ENCODE measurements at regions not wholly inside any gene's neighbourhood (a gene's known extent, or its start where the extent isn't known, plus 50 kb on each side); places are given as distances from the start of the nearest gene placed in this dataset.
"Not testable (repeated sequence)": the region's sequence is repeated elsewhere in the genome, so short reads cannot be mapped to it uniquely, and the experiment has no call there.

GRCh38 chr6:67775333-67775732 lies 859.7 kb upstream of the ADGRB3 start:
- H3K9ac ChIP-seq (ENCODE audit: low read length): no peak overlapping the region
- no peaks in the 10 kb centered on the region for H3K4me1 ChIP-seq (ENCODE audit: low read length)
- no peaks in the 10 kb centered on the region for H3K27me3 ChIP-seq (ENCODE audit: low read depth, low read length)
- no peak overlapping the region for H3K4me2 ChIP-seq (ENCODE audit: low read length)
- no peak overlapping the region for H3K27ac ChIP-seq (ENCODE audit: low read length)
- H4K20me1 ChIP-seq (ENCODE audit: insufficient read depth, low read length): no peaks in the 10 kb centered on the region
- H3K36me3 ChIP-seq (replicated peaks; ENCODE audit: low read depth, low read length): no peaks in the 10 kb centered on the region
- H3K9me3 ChIP-seq (ENCODE audit: insufficient read depth, low read length): no peaks in the 10 kb centered on the region
- H2AFZ ChIP-seq (ENCODE audit: low read depth, low read length): no peak overlapping the region
- no peak for TF ChIP-seq CTCF (IDR thresholded peaks at IDR 0.05; ENCODE audit: low read depth, low read length)
- no peak for TF ChIP-seq EZH2phosphoT487 (IDR thresholded peaks at IDR 0.05; ENCODE audit: low read depth)
- no peaks in the 10 kb centered on the region for H3K79me2 ChIP-seq (ENCODE audit: low read length)
- no peak overlapping the region for H3K4me3 ChIP-seq (ENCODE audit: low read length)

- Histone ChIP-seq H3K4me1 (ENCODE audit: low read length) (peaks cover 14% of the 10 kb centered on the region), H3K27ac (ENCODE audit: low read length) (no peak overlapping the region; the same call in 1 of the 2 replicates), H4K20me1 (ENCODE audit: insufficient read depth, low read length) (no peaks in the 10 kb centered on the region), H3K4me3 (ENCODE audit: low read length) (no peak overlapping the region), H3K27me3 (ENCODE audit: low read depth, low read length) (no peaks in the 10 kb centered on the region), H2AFZ (ENCODE audit: low read depth, low read length) (peak overlapping the region; percentile 70), H3K9me3 (ENCODE audit: insufficient read depth, low read length) (no peaks in the 10 kb centered on the region), H3K9ac (ENCODE audit: low read length) (no peak overlapping the region), H3K79me2 (ENCODE audit: low read length) (no peaks in the 10 kb centered on the region), H3K36me3 (replicated peaks; ENCODE audit: low read depth, low read length) (no peaks in the 10 kb centered on the region), H3K4me2 (ENCODE audit: low read length) (peak overlapping the region; percentile 16)
- TF ChIP-seq EZH2phosphoT487 (IDR thresholded peaks at IDR 0.05; ENCODE audit: low read depth) (no peak), CTCF (IDR thresholded peaks at IDR 0.05; ENCODE audit: low read depth, low read length) (no peak)
Measured at GRCh38 chr6:67768972-67769371, 866.1 kb upstream of the ADGRB3 start.

- H3K4me3 ChIP-seq (ENCODE audit: low read length); H3K79me2 ChIP-seq (ENCODE audit: low read length); H3K4me2 ChIP-seq (ENCODE audit: low read length); H3K36me3 ChIP-seq (replicated peaks; ENCODE audit: low read depth, low read length); H3K9me3 ChIP-seq (ENCODE audit: insufficient read depth, low read length); H3K27ac ChIP-seq (ENCODE audit: low read length); H4K20me1 ChIP-seq (ENCODE audit: insufficient read depth, low read length); H2AFZ ChIP-seq (ENCODE audit: low read depth, low read length); H3K9ac ChIP-seq (ENCODE audit: low read length); H3K27me3 ChIP-seq (ENCODE audit: low read depth, low read length): not testable (repeated sequence)
- H3K4me1 ChIP-seq (ENCODE audit: low read length): peaks cover 14% of the 10 kb centered on the region
Measured at GRCh38 chr6:67767046-67767822, 867.8 kb upstream of the ADGRB3 start.

- peaks cover 14% of the 10 kb centered on the region for H3K4me1 ChIP-seq (ENCODE audit: low read length)
- 0 out of 2 replicates have a peak, but pooled peaks cover 5% of the 10 kb centered on the region for H3K9me3 ChIP-seq (ENCODE audit: insufficient read depth, low read length)
- H3K79me2 ChIP-seq (ENCODE audit: low read length): no peaks in the 10 kb centered on the region
- H3K27me3 ChIP-seq (ENCODE audit: low read depth, low read length): no peaks in the 10 kb centered on the region
- no peak for TF ChIP-seq EZH2phosphoT487 (IDR thresholded peaks at IDR 0.05; ENCODE audit: low read depth)
- TF ChIP-seq CTCF (IDR thresholded peaks at IDR 0.05; ENCODE audit: low read depth, low read length): no peak
- no peak overlapping the region for H3K9ac ChIP-seq (ENCODE audit: low read length)
- no peak overlapping the region for H2AFZ ChIP-seq (ENCODE audit: low read depth, low read length)
- no peak overlapping the region for H3K4me3 ChIP-seq (ENCODE audit: low read length)
- H3K36me3 ChIP-seq (replicated peaks; ENCODE audit: low read depth, low read length): no peaks in the 10 kb centered on the region
- H3K27ac ChIP-seq (ENCODE audit: low read length): no peak overlapping the region
- no peaks in the 10 kb centered on the region for H4K20me1 ChIP-seq (ENCODE audit: insufficient read depth, low read length)
- no peak overlapping the region for H3K4me2 ChIP-seq (ENCODE audit: low read length)
Measured at GRCh38 chr6:67766057-67766456, 869.0 kb upstream of the ADGRB3 start.
